GM12878 (cell line): ENCODE measurements at regions not wholly inside any gene's neighbourhood (a gene's known extent, or its start where the extent isn't known, plus 50 kb on each side); places are given as distances from the start of the nearest gene placed in this dataset.

Experiments
- ATAC-seq: fragments of 200-7000 bp; cut with Tn5 transposase; 3 replicates; pipeline ENCODE4 v1.9.1; 2020; ENCODE audit warnings: mild to moderate bottlenecking, moderate library complexity
- BruUV-seq: library from RNA; stranded (reverse); fragments of 400-500 nt; replicated peaks from 2 replicates; lab custom pipeline; 2021; lab: Mats Ljungman, UMichigan
- CTCF ChIA-PET: fragments of 300-600 bp; sonication (Branson Sonifier 250); formaldehyde crosslinking; extraction: SDS; loops from one replicate; lab custom pipeline; 2021; ENCODE audit warnings: inconsistent platforms; lab: Yijun Ruan, JAX
- POLR2A ChIA-PET: fragments of 350-600 bp; formaldehyde crosslinking; extraction: SDS; loops from one replicate; lab custom pipeline; 2021; ENCODE audit warnings: inconsistent platforms; lab: Charles Lee
- RAD21 ChIA-PET: fragments of 300-600 bp; sonication (Branson Sonifier 250); formaldehyde crosslinking; loops from one replicate; lab custom pipeline; 2023; ENCODE audit warnings: antibody characterized with exemption; ENCODE audit not compliant: unreplicated experiment; lab: Charles Lee
- SMC1A ChIA-PET: fragments of 300-600 bp; sonication (Branson Sonifier 250); formaldehyde crosslinking; loops from one replicate; lab custom pipeline; 2023; ENCODE audit not compliant: unreplicated experiment, uncharacterized antibody; lab: Charles Lee
- DNase-seq: peaks from one replicate; pipeline ENCODE4 v3.0.0-alpha.2; 2011; ENCODE audit warnings: low read depth, low spot score
- FAIRE-seq: peaks from 3 replicates; lab custom pipeline; 2011; peaks lifted over from hg19 to GRCh38; lab: Jason Lieb, UNC
- H2AFZ ChIP-seq: 2 replicates; pipeline ENCODE4 v1.6.0; 2011; ENCODE audit warnings: low read depth, low read length, control low read depth; ENCODE audit not compliant: control insufficient read depth
- H3K27ac ChIP-seq: 2 replicates; pipeline ENCODE4 v1.5.1; 2011; ENCODE audit warnings: control low read depth; ENCODE audit not compliant: control insufficient read depth, insufficient read depth
- H3K27me3 ChIP-seq, 2 experiments: replicated peaks in 1 of 2; 2 replicates each; pipeline versions ENCODE4 v1.6.0 to v1.6.1; 2011; ENCODE audit warnings: low read length in 1 of 2; ENCODE audit not compliant: control insufficient read depth in 2 of 2, insufficient read depth in 2 of 2
- H3K36me3 ChIP-seq, 2 experiments: 2 replicates each; pipeline ENCODE4 v1.5.1; 2011; ENCODE audit warnings: low read length in 1 of 2; ENCODE audit not compliant: control insufficient read depth in 2 of 2, insufficient read depth in 2 of 2
- H3K4me1 ChIP-seq: 2 replicates; pipeline ENCODE4 v1.6.1; 2011; ENCODE audit warnings: mild to moderate bottlenecking, low read length, moderate library complexity, mixed read lengths; ENCODE audit not compliant: control insufficient read depth, insufficient read depth
- H3K4me2 ChIP-seq: 2 replicates; pipeline ENCODE4 v1.6.0; 2011; ENCODE audit warnings: control low read depth; ENCODE audit not compliant: control insufficient read depth, insufficient read depth
- H3K4me3 ChIP-seq: fragments of 200-600 bp; sonication (generic); 2 replicates; pipeline ENCODE4 v1.5.1; 2016
- H3K79me2 ChIP-seq: 2 replicates; pipeline ENCODE4 v1.6.0; 2011; ENCODE audit warnings: low read length; ENCODE audit not compliant: control insufficient read depth, insufficient read depth
- H3K9ac ChIP-seq: 2 replicates; pipeline ENCODE4 v1.8.0; 2011; ENCODE audit warnings: low read length, control low read depth, mixed read lengths; ENCODE audit not compliant: control insufficient read depth, insufficient read depth
- H3K9me3 ChIP-seq: replicated peaks from 3 replicates; pipeline ENCODE4 v1.5.1; 2011; ENCODE audit warnings: mild to moderate bottlenecking, low read length; ENCODE audit not compliant: control insufficient read depth, insufficient read depth
- H4K20me1 ChIP-seq: 2 replicates; pipeline ENCODE4 v1.6.0; 2011; ENCODE audit not compliant: control insufficient read depth, insufficient read depth
- FOS ChIP-seq: IDR thresholded peaks from 3 replicates; pipeline ENCODE4 v1.6.1; 2011; ENCODE audit warnings: borderline replicate concordance; ENCODE audit not compliant: insufficient read length; ENCODE audit errors: extremely low read depth
- KLF5 ChIP-seq: fragments of 450-650 bp; IDR thresholded peaks from 2 replicates; pipeline ENCODE4 v1.6.1; 2014; ENCODE audit warnings: mild to moderate bottlenecking; ENCODE audit not compliant: partially characterized antibody
- MEF2B ChIP-seq: fragments of 450-650 bp; IDR thresholded peaks from 2 replicates; pipeline ENCODE4 v1.6.1; 2018; ENCODE audit warnings: mild to moderate bottlenecking, moderate library complexity; ENCODE audit not compliant: partially characterized antibody, poor library complexity, severe bottlenecking
- RBBP5 ChIP-seq: fragments of 200-600 bp; sonication (generic); conservative IDR thresholded peaks from 2 replicates; pipeline ENCODE4 v1.6.1; 2016
- RUNX3 ChIP-seq: IDR thresholded peaks from 2 replicates; pipeline ENCODE4 v1.6.1; 2012; ENCODE audit warnings: low read length, inconsistent platforms
- SMAD5 ChIP-seq: IDR thresholded peaks from 2 replicates; pipeline ENCODE4 v1.6.1; 2016; ENCODE audit warnings: antibody characterized with exemption, low read depth
- WGBS: methylation state at CpG from one replicate; pipeline ENCODE4 v1.1.6; 2016; ENCODE audit warnings: low lambda C conversion rate; ENCODE audit not compliant: insufficient replicate concordance, insufficient coverage; ENCODE audit errors: missing lambda C conversion rate; 5-methylcytosine and 5-hydroxymethylcytosine counted together
- in situ Hi-C: fragments of 300-500 bp; cut with MboI; formaldehyde crosslinking; loops from 9 replicates; pipeline ENCODE4 v1.14.3; 2018; ENCODE audit warnings: mixed read lengths
- intact Hi-C: fragments of 100-400 bp; cut with micrococcal nuclease; formaldehyde crosslinking; loops from one replicate; pipeline ENCODE4 v1.14.2; 2022; ENCODE audit not compliant: unreplicated experiment

- no peak for TF ChIP-seq KLF5
- no peaks in the 10 kb centered on the region for H4K20me1 ChIP-seq
- no peak overlapping the region for H3K27ac ChIP-seq
- CTCF ChIA-PET, result no interaction called here
- H3K4me2 ChIP-seq, result no peak overlapping the region
- BruUV-seq, result no TSS peak
- 51% methylated on average over 4 of the region's 4 CpGs for WGBS
- SMC1A ChIA-PET, result no interaction called here
- FAIRE-seq, result no peak
- no peaks in the 10 kb centered on the region for H3K4me1 ChIP-seq
- no peak for ATAC-seq
- no peaks in the 10 kb centered on the region for H3K79me2 ChIP-seq
- RAD21 ChIA-PET, result no interaction called here
- POLR2A ChIA-PET, result no interaction called here
- no peak overlapping the region for H3K4me3 ChIP-seq
- intact Hi-C loops (no loop called here), in situ Hi-C loops (no loop called here)
- H2AFZ ChIP-seq, result no peak overlapping the region
- no peaks in the 10 kb centered on the region; a peak in 1 of 4 replicates for H3K27me3 ChIP-seq
- DNase-seq, result no peak
- H3K9ac ChIP-seq, result no peak overlapping the region
- H3K36me3 ChIP-seq, result no peaks in the 10 kb centered on the region
- no peaks in the 10 kb centered on the region; the same call in 2 of the 3 replicates for H3K9me3 ChIP-seq
Measured at GRCh38 chr13:50167967-50168366, 152.7 kb downstream of the KCNRG start.

- H3K4me2 ChIP-seq, result no peak overlapping the region
- no peak overlapping the region for H3K9ac ChIP-seq
- BruUV-seq, result no TSS peak
- ChIA-PET RAD21 (no interaction called here), POLR2A (no interaction called here), CTCF (no interaction called here), SMC1A (no interaction called here)
- ATAC-seq (no peak), DNase-seq (no peak), FAIRE-seq (no peak)
- no peaks in the 10 kb centered on the region; the same call in 2 of the 3 replicates for H3K9me3 ChIP-seq
- no peaks in the 10 kb centered on the region for H3K4me1 ChIP-seq
- in situ Hi-C loops (no loop called here), intact Hi-C loops (no loop called here)
- no peak overlapping the region for H2AFZ ChIP-seq
- 0% methylated on average over 2 of the region's 2 CpGs for WGBS
- TF ChIP-seq SMAD5 (no peak), FOS (no peak), RUNX3 (no peak), RBBP5 (no peak), MEF2B (no peak)
- no peak overlapping the region for H3K4me3 ChIP-seq
- H3K27ac ChIP-seq, result no peak overlapping the region
- H3K36me3 ChIP-seq, result no peaks in the 10 kb centered on the region
- H3K79me2 ChIP-seq, result no peaks in the 10 kb centered on the region
- H4K20me1 ChIP-seq, result no peaks in the 10 kb centered on the region
- H3K27me3 ChIP-seq, result no peaks in the 10 kb centered on the region; a peak in 1 of 4 replicates
Measured at GRCh38 chr13:50168786-50169185, 153.5 kb downstream of the KCNRG start.
